ENCODE measurements at regions not wholly inside any gene's neighbourhood (a gene's known extent, or its start where the extent isn't known, plus 50 kb on each side); places are given as distances from the start of the nearest gene placed in this dataset.

GRCh38 chr7:16978358-16979244, 96.8 kb upstream of the AGR3 start:
- no peak for DNase-seq

DNA sequence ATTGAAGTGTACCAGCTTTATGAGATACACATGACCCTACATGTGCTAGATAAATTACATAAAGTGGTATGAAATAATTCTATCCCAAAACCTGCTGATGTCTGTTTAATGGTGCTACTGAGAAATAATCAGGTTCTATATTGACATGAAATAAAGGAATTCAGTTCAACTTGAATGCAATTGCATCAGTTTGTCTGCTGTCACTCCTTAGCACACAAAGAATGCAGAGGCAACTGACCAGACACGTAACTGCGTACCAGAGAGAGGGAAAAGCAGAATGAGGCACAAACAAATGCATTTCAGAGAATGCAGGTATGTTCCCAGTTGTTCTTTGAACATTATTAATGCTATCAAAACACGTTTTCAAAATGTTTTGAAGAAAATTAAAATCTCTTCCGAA, 98.8 kb upstream of the AGR3 start:
- DNase-seq = no peak

DNA sequence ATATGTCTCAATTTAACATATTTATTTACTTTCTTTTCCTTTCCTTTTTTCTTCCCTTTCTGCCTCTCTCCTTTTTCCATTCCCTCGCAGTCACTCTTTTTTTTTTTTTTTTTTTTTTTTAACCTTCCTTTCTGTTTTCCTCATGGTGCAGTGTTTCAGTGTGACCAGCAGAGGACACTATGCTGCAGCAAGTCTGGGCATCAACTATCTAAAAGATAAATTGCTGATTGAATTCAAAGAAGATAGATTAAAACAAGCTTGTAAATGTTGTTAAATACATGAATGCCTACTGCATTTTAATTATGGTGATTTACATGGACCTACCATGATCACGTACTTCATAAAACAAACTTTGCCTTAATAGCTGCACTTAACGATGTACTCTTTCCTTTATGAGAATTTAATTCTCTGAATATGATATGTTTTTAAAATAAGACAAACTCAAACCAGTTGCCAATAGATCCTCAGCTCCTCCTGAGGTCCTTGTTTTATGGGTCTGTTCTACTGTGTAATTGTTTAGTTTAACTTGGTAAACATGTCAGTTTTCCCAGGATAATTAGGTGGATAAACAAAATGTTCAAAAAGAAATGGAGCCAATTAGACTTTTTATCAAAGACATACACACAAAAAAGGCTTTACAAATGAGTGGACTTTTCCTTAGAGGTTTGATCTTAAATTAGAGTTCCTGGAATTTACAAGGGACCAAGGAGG, 101.0 kb upstream of the AGR3 start:
- no peak for DNase-seq

GRCh38 chr7:16984375-16984774, 102.6 kb upstream of the AGR3 start:
- DNase-seq = no peak

- no peak for DNase-seq
These were observed 103.8 kb upstream of the AGR3 start for GRCh38 chr7:16985621-16986020.

GRCh38 chr7:16986755-16987154, 105.0 kb upstream of the AGR3 start:
- no peak for DNase-seq

- no peak for DNase-seq
These were observed 108.1 kb upstream of the AGR3 start for GRCh38 chr7:16989811-16990413.

DNA sequence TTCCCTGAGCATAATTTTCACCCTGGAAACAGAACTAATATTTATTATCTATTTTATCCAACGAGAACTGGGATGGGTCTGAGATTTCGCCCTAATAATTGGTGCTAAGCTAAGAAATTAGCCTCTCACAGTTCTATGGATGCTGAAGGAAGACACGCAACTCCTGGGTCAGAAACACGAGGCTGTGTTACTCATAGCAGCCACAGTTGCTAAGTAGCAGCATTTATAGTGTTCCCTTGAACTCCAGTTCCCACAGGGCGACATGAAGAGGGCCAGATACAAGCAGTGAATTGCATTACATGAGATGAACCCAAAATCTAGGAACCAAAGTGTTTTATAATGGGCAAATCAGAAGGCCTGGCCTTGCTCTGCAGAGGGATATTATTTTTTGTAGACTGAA, 109.8 kb upstream of the AGR3 start:
- DNase-seq = no peak

DNA sequence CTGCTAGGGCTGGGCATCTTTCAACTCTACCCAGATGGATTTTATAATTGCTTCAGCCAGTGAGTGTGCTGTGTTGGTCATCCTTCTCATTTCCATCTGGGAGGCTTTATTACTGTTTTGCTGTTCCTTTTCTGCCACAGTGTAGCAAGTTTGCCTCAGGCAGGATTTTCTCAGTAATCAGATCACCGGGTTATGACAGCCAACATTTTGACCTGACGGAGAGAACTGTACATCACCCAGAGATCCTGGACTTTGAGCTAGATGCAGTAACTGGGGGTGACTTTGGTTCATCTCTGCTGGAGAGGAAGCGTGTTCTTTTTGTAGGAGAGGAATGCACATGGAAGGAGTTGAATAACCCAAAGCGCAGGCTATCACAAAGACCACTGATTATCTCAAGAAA, 111.8 kb upstream of the AGR3 start:
- DNase-seq = no peak

GRCh38 chr7:16998481-16999051, 116.8 kb upstream of the AGR3 start:
- DNase-seq = no peak

DNA sequence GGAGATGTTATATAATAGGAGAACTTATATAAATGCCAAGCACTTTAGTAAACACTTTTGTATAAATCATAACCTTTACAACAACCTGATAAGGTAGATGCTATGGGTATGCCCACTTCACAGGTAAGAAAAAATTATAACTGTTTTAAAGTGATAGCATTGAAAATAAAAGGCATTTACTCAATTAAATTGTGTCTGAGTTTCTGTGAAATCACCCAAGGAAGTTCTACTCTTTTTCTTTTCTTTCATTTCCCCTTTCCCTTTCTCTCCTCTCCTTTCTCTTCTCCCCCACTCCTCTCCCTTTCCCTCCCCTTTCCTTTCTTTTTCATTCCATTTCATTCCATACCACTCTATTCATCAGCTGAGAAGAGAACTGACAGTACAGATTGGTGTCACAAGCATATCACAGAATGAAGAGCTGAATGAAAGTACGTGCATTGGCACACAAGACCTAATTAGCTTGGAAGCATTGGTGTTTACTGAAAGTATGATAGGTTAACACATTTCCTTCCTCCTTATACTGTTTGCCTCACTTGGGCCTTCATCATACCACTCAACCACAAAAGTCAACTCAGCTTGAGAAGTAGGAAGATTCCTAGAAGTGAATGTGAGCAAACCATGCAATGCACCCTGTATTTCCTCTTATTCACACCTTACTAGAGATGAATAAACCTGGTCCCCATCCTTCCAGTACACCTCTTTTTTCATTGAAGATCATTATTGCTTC, 117.9 kb upstream of the AGR3 start:
- DNase-seq = no peak

GRCh38 chr7:17005271-17005670, 123.5 kb upstream of the AGR3 start:
- no peak for DNase-seq

DNA sequence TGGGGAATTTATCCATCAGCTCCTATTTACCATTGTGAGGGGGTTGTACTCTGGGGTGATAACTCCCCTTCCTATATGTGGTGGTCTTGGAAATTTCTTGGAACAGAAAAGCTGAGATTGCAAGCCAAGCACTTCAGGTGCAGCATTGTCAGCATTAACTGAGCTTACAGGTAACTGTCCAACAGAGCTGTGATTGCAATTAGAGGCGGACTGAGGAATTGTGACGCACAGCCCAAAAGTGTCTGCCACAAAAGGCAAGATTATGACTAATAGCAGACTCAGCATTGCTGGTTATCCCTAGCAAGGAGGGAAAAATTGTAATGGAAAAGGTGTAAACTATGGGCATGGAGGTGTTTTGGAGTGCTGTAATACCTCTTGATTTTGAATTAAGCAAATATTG, 126.1 kb upstream of the AGR3 start:
- no peak for DNase-seq

GRCh38 chr7:17009007-17009719, 127.4 kb upstream of the AGR3 start:
- no peak for DNase-seq

DNA sequence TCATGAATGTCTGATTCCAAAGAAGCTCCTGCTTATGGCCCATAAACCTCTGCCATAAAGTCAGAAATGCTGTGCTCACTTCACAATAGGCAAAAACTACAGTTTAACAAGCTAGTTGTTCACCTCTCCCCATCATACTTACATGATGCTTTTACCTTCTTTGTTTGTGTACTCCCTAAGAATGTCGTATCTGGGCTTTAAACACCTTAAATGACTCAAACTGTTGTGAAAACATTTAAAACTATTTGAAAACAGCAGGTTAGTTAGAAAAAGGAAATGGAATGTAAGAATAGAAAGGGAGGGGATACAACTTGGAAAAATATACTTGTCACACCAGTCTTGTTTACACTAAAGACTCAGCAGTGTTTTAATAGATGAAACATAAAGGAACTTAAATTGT, 128.2 kb upstream of the AGR3 start:
- DNase-seq = no peak

GRCh38 chr7:17010637-17011300, 129.0 kb upstream of the AGR3 start:
- DNase-seq = no peak

DNA sequence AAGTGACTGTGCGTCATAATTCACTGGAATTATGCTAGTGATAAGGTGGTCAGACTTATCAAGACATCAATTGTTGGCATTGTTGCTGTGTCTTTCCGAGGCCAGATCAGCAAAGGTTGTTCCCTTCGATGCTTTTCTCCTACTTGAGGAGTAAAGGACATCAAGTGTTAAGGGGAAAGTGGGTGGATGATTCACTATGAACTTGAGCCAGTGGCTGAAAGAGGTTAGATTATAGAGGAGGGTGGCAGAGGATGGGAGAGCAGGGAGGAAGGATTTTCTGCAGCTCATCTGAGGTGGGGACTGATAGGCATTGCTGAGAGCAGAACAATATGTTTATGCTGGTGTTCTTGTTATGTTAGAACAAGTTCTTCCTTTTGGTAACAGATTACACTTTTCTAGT, 131.4 kb upstream of the AGR3 start:
- DNase-seq = no peak

GRCh38 chr7:17014686-17015085, 132.9 kb upstream of the AGR3 start:
- no peak for DNase-seq

- DNase-seq = no peak
These were observed 133.8 kb upstream of the AGR3 start for GRCh38 chr7:17015598-17016031.

- no peak for DNase-seq
These were observed 134.7 kb upstream of the AGR3 start for GRCh38 chr7:17016402-17017010.

DNA sequence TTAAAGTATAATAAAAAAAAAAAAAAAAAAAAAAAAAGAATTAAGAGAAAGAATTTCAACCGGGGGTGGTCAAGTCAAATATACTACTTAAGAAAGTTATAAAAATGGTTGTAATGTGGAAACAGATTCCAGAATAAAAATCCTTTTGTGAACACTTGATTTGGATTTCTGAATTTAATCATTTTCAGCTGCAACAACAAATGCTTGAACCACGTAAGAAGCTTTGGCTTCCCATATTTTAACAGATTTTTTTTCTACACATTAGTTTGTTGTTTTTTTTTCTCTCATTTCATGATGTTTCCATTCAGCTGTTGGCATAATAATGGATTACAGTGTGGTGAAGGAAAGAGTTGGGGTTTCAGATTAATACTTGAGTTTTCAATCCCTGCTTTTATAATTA, 137.3 kb upstream of the AGR3 start:
- no peak for DNase-seq

Data from NCI-H2227 treated with DMSO at 0.1 percent for 48 hours (cell line).